ENCODE measurements at regions not wholly inside any gene's neighbourhood (a gene's known extent, or its start where the extent isn't known, plus 50 kb on each side); places are given as distances from the start of the nearest gene placed in this dataset.

GRCh38 chr1:21341022-21341421, 50.8 kb upstream of the ECE1 start:
- no peak for DNase-seq
- Histone ChIP-seq H3K9me3 (replicated peaks in 1 of 2; ENCODE audit: control insufficient read depth in 1 of 2, insufficient read depth in 1 of 2, low read length in 2 of 2) (peaks cover 0 to 3% of the 10 kb centered on the region in 2 donors), H3K9ac (ENCODE audit: insufficient read depth, low read length, poor library complexity, severe bottlenecking) (no peak overlapping the region), H3K4me1 (ENCODE audit: control insufficient read depth in 1 of 2, insufficient read depth in 2 of 2, low read length in 2 of 2) (peaks cover 62 to 73% of the 10 kb centered on the region in 2 donors), H3K27ac (ENCODE audit: low read depth in 1 of 2, low read length in 2 of 2) (no peak overlapping the region), H3K36me3 (replicated peaks in 1 of 2; ENCODE audit: control insufficient read depth in 1 of 2, insufficient read depth in 2 of 2, low read length in 2 of 2) (no peaks in the 10 kb centered on the region), H3K79me2 (ENCODE audit: insufficient read depth, low read length) (no peaks in the 10 kb centered on the region), H3K4me2 (replicated peaks; ENCODE audit: extremely low read depth, low read length, poor library complexity, severe bottlenecking) (no peak overlapping the region), H3K27me3 (ENCODE audit: control insufficient read depth in 2 of 2, insufficient read depth in 2 of 2, low read length in 2 of 2) (peaks cover 23 to 59% of the 10 kb centered on the region in 2 donors), H3K4me3 (replicated peaks in 1 of 3; ENCODE audit: low read depth in 2 of 3, low read length in 3 of 3) (no peak overlapping the region), H4K20me1 (ENCODE audit: insufficient read depth, low read length) (peaks cover 17% of the 10 kb centered on the region), H2AFZ (ENCODE audit: insufficient read depth, low read depth, low read length, poor library complexity, severe bottlenecking) (no peak overlapping the region)
- Mint-ChIP-seq H3K36me3 (peaks cover 13 to 26% of the 10 kb centered on the region in 2 donors), H3K27ac (peak overlapping the region in 5 of 7 donors; percentile 38 to 68 (median 62)), H3K9me3 (peaks cover 0 to 8% (median 3%) of the 10 kb centered on the region in 7 donors), H3K27me3 (ENCODE audit: low read depth in 3 of 3) (peaks cover 42 to 74% (median 65%) of the 10 kb centered on the region in 3 donors), H3K4me3 (peak overlapping the region in 1 of 2 donors; percentile 48), H3K4me1 (peaks cover 80% of the 10 kb centered on the region)
- 94% methylated on average over 2 of the region's 8 CpGs for WGBS (ENCODE audit: insufficient coverage)
- TF ChIP-seq, protein P1, sequence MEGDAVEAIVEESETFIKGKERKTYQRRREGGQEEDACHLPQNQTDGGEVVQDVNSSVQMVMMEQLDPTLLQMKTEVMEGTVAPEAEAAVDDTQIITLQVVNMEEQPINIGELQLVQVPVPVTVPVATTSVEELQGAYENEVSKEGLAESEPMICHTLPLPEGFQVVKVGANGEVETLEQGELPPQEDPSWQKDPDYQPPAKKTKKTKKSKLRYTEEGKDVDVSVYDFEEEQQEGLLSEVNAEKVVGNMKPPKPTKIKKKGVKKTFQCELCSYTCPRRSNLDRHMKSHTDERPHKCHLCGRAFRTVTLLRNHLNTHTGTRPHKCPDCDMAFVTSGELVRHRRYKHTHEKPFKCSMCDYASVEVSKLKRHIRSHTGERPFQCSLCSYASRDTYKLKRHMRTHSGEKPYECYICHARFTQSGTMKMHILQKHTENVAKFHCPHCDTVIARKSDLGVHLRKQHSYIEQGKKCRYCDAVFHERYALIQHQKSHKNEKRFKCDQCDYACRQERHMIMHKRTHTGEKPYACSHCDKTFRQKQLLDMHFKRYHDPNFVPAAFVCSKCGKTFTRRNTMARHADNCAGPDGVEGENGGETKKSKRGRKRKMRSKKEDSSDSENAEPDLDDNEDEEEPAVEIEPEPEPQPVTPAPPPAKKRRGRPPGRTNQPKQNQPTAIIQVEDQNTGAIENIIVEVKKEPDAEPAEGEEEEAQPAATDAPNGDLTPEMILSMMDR (IDR thresholded peaks at IDR 0.05) = no peak
- intact Hi-C loops (cut with micrococcal nuclease) = loop anchor here in 1 of 2 donors (5.0 kb wide), 1 partner anchor 34 kb away; no protein-coding TSS in a partner anchor

GRCh38 chr1:21340230-21340945, 50.1 kb upstream of the ECE1 start:
- Mint-ChIP-seq H3K27ac (peak overlapping the region in 6 of 7 donors; percentile 57 to 99 (median 66)), H3K36me3 (peaks cover 13 to 27% of the 10 kb centered on the region in 2 donors), H3K4me3 (peak overlapping the region in 1 of 2 donors; percentile 49), H3K9me3 (peaks cover 0 to 8% (median 3%) of the 10 kb centered on the region in 7 donors), H3K4me1 (peaks cover 86% of the 10 kb centered on the region), H3K27me3 (ENCODE audit: low read depth in 3 of 3) (peaks cover 42 to 79% (median 71%) of the 10 kb centered on the region in 3 donors)
- peaks cover 17% of the 10 kb centered on the region for H4K20me1 ChIP-seq (ENCODE audit: insufficient read depth, low read length)
- no peak overlapping the region for H2AFZ ChIP-seq (ENCODE audit: insufficient read depth, low read depth, low read length, poor library complexity, severe bottlenecking)
- DNase-seq = peak; percentile 48 to 65 (median 51)
- no peak overlapping the region for H3K9ac ChIP-seq (ENCODE audit: insufficient read depth, low read length, poor library complexity, severe bottlenecking)
- H3K4me3 ChIP-seq (replicated peaks in 1 of 3; ENCODE audit: low read depth in 2 of 3, low read length in 3 of 3) = no peak overlapping the region
- peaks cover 0 to 3% of the 10 kb centered on the region in 2 donors for H3K9me3 ChIP-seq (replicated peaks in 1 of 2; ENCODE audit: control insufficient read depth in 1 of 2, insufficient read depth in 1 of 2, low read length in 2 of 2)
- TF ChIP-seq, protein P1 (IDR thresholded peaks at IDR 0.05) = no peak
- H3K4me2 ChIP-seq (replicated peaks; ENCODE audit: extremely low read depth, low read length, poor library complexity, severe bottlenecking) = no peak overlapping the region
- intact Hi-C loops (cut with micrococcal nuclease) = loop anchor here in 1 of 2 donors (5.0 kb wide), 1 partner anchor 33 kb away; no protein-coding TSS in a partner anchor
- H3K4me1 ChIP-seq (ENCODE audit: control insufficient read depth in 1 of 2, insufficient read depth in 2 of 2, low read length in 2 of 2) = peaks cover 63 to 73% of the 10 kb centered on the region in 2 donors
- H3K27me3 ChIP-seq (ENCODE audit: control insufficient read depth in 2 of 2, insufficient read depth in 2 of 2, low read length in 2 of 2) = peaks cover 23 to 61% of the 10 kb centered on the region in 2 donors
- H3K36me3 ChIP-seq (replicated peaks in 1 of 2; ENCODE audit: control insufficient read depth in 1 of 2, insufficient read depth in 2 of 2, low read length in 2 of 2) = no peaks in the 10 kb centered on the region
- WGBS (ENCODE audit: insufficient coverage) = 82% methylated on average over 9 of the region's 13 CpGs
- H3K27ac ChIP-seq (ENCODE audit: low read depth in 1 of 2, low read length in 2 of 2) = no peak overlapping the region
- H3K79me2 ChIP-seq (ENCODE audit: insufficient read depth, low read length) = no peaks in the 10 kb centered on the region

Data from CD14-positive monocyte (primary cell).